ENCODE measurements at regions not wholly inside any gene's neighbourhood (a gene's known extent, or its start where the extent isn't known, plus 50 kb on each side); places are given as distances from the start of the nearest gene placed in this dataset.

DNA sequence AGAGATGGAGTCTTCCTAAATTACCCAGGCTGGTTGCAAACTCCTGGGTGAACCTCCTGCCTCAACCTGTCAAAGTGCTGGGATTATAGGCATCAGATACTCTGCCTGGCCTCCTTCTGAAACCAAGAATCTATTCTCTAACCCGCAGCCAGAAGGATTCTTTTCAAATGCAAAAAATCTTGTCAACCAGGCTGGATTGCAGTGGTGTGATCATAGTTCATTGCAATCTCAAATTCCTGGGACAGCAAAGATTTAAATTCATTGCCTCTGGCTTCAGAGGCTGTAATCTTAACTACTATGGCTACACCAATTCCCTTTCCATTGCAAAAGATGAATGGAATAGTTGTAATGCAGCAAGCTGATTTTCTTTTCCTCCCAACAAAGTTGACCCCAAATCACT is 106.3 kb upstream of the TBX3 start:
- no peaks in the 10 kb centered on the region for H3K4me1 Mint-ChIP-seq (ENCODE audit: low read depth)
- H3K36me3 Mint-ChIP-seq (ENCODE audit: low read depth) = no peaks in the 10 kb centered on the region
- DNase-seq = no peak
- no peaks in the 10 kb centered on the region for H3K9me3 Mint-ChIP-seq
- TF ChIP-seq, protein P1, sequence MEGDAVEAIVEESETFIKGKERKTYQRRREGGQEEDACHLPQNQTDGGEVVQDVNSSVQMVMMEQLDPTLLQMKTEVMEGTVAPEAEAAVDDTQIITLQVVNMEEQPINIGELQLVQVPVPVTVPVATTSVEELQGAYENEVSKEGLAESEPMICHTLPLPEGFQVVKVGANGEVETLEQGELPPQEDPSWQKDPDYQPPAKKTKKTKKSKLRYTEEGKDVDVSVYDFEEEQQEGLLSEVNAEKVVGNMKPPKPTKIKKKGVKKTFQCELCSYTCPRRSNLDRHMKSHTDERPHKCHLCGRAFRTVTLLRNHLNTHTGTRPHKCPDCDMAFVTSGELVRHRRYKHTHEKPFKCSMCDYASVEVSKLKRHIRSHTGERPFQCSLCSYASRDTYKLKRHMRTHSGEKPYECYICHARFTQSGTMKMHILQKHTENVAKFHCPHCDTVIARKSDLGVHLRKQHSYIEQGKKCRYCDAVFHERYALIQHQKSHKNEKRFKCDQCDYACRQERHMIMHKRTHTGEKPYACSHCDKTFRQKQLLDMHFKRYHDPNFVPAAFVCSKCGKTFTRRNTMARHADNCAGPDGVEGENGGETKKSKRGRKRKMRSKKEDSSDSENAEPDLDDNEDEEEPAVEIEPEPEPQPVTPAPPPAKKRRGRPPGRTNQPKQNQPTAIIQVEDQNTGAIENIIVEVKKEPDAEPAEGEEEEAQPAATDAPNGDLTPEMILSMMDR (IDR thresholded peaks at IDR 0.05) = no peak
- no peak overlapping the region for H3K4me3 Mint-ChIP-seq
- H3K27ac Mint-ChIP-seq = no peak overlapping the region
- H3K27me3 Mint-ChIP-seq (ENCODE audit: insufficient read depth) = peaks cover 1% of the 10 kb centered on the region; the same call in 1 of the 2 replicates

DNA sequence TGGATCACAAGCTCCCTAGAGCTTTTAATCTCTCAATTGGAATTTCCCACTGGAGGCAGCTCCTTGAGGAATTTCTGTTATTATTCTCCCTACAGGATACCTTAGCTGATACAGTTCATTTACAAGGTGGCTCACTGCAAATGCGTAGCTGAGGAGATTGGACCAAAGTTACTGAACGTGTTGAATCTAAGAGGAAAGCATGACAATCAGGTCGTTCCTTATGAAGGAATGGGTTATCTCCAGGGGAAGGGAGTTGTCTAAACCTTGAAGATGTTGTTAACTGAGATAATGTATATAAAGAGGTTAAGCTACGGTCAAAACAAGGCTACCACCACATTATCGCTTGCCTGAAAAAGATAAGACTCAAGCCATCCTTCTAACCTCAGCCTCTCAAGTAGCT is 105.8 kb upstream of the TBX3 start:
- no peaks in the 10 kb centered on the region for H3K9me3 Mint-ChIP-seq
- no peak overlapping the region for H3K4me3 Mint-ChIP-seq
- H3K27ac Mint-ChIP-seq = no peak overlapping the region
- TF ChIP-seq, protein P1 (IDR thresholded peaks at IDR 0.05) = no peak
- no peaks in the 10 kb centered on the region for H3K36me3 Mint-ChIP-seq (ENCODE audit: low read depth)
- peaks cover 1% of the 10 kb centered on the region; the same call in 1 of the 2 replicates for H3K27me3 Mint-ChIP-seq (ENCODE audit: insufficient read depth)
- H3K4me1 Mint-ChIP-seq (ENCODE audit: low read depth) = peaks cover 2% of the 10 kb centered on the region
- no peak for DNase-seq

DNA sequence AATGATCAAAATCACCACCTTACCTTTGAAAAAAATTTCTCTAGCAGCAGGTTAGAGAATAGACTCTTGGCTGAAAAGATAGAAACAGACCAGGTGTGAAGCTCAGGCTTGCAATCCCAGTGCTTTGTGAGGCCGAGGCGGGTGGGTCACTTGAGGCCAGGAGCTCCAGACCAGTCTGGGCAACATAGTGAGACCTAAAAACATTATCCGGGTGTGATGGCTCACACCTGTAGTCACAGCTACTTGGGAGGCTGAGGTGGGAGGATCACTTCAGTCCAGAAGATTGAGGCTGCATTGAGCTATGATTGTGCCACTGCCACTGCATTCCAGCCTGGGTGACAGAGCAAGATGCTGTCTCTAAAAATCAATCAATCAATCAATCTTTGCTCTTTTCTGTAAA is 105.3 kb upstream of the TBX3 start:
- H3K9me3 Mint-ChIP-seq = no peaks in the 10 kb centered on the region
- TF ChIP-seq, protein P1 (IDR thresholded peaks at IDR 0.05) = no peak
- H3K4me1 Mint-ChIP-seq (ENCODE audit: low read depth) = peaks cover 7% of the 10 kb centered on the region
- no peaks in the 10 kb centered on the region for H3K36me3 Mint-ChIP-seq (ENCODE audit: low read depth)
- no peak for DNase-seq
- H3K27ac Mint-ChIP-seq = no peak overlapping the region
- peaks cover 1% of the 10 kb centered on the region; the same call in 1 of the 2 replicates for H3K27me3 Mint-ChIP-seq (ENCODE audit: insufficient read depth)
- H3K4me3 Mint-ChIP-seq = no peak overlapping the region

DNA sequence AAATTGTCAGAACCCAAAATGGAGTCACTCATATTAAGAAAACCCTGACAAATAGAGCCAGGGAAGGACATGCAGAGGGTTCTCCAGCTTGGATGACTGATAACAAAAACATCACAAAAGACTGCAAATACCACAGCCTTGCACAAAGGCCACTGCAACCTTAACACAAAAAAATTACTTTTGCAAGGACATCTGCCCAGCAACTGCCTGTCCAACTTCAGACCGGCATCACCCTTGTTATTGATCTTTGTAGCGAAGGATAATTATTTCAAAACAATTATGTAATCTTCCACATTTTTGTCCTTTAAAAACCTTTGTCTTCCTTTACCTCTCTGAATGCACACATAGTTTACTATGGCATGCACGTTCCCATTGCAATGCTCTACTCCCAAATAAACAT is 100.6 kb upstream of the TBX3 start:
- TF ChIP-seq, protein P1 (IDR thresholded peaks at IDR 0.05) = no peak
- Mint-ChIP-seq H3K27me3 (ENCODE audit: insufficient read depth) (peaks cover 1% of the 10 kb centered on the region; the same call in 1 of the 2 replicates), H3K4me3 (no peak overlapping the region), H3K27ac (no peak overlapping the region), H3K4me1 (ENCODE audit: low read depth) (peaks cover 19% of the 10 kb centered on the region), H3K9me3 (no peaks in the 10 kb centered on the region), H3K36me3 (ENCODE audit: low read depth) (no peaks in the 10 kb centered on the region)
- DNase-seq = no peak

DNA sequence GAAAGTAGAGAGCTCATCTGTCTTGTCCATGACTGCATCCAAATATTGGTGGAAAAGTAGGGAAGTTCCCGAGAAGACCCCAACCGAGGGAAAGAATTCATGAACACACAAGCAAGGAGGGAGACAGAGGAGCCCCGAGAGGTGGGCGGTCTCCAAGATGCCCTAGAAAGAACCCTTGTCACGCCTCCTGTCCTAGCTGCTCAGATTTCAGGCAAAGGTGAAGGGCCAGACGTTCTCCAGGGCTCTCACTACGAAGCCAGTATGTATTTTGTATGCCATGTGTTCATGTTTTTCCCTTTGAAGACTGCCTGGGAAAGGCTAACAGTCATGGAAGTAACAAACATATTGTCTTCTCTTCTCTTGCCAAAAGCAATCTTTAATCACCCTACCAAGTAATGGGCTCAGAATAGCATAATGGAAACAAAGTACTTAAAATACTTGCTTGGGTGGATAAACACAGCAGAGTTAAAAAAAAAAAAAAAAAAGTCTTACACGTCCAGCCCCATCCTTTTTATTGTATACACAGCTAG is 99.2 kb upstream of the TBX3 start:
- Mint-ChIP-seq H3K27ac (no peak overlapping the region), H3K4me3 (no peak overlapping the region), H3K27me3 (ENCODE audit: insufficient read depth) (peaks cover 1% of the 10 kb centered on the region; the same call in 1 of the 2 replicates), H3K4me1 (ENCODE audit: low read depth) (peaks cover 24% of the 10 kb centered on the region), H3K9me3 (no peaks in the 10 kb centered on the region), H3K36me3 (ENCODE audit: low read depth) (no peaks in the 10 kb centered on the region)
- DNase-seq = no peak
- TF ChIP-seq, protein P1 (IDR thresholded peaks at IDR 0.05) = no peak
